ENCODE measurements at regions not wholly inside any gene's neighbourhood (a gene's known extent, or its start where the extent isn't known, plus 50 kb on each side); places are given as distances from the start of the nearest gene placed in this dataset.

DNA sequence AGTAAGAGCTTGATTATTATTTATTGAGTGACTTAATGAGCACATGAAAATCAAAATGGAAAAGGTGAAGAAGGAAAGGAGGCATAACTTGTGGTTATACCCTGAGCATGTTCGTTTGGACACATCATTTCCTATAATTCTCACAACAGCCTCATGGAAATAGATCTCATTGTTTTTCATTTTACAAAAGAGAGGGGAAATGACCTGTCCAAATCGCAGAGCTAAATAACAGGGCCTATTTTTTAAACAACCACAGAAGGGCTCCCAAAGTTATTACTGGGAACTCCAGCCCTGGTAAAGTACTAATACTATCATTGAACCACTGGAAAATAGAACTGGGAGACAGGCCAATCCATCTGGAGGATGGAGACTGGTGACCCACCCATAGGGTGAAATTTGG, 317.7 kb upstream of the C16orf82 start:
- H3K9me3 ChIP-seq (ENCODE audit: low read length), result no peaks in the 10 kb centered on the region
- DNase-seq (ENCODE audit: low spot score) (no peak), ATAC-seq (no peak), FAIRE-seq (no peak)
- no peaks in the 10 kb centered on the region; a peak in 1 of 5 replicates for H3K27me3 ChIP-seq (ENCODE audit: control insufficient read depth in 1 of 2, insufficient read depth in 2 of 2, low read length in 2 of 2)
- no peak overlapping the region for H2AFZ ChIP-seq (ENCODE audit: low read length)
- no peaks in the 10 kb centered on the region for H3K4me1 ChIP-seq (ENCODE audit: insufficient read depth, low read length)
- in situ Hi-C loops (cut with HindIII; ENCODE audit: extremely low pct_ligation_motif_present, low pct_unique_long_range_greater_than_20kb) (no loop called here), intact Hi-C loops (cut with micrococcal nuclease; ENCODE audit: unreplicated experiment) (no loop called here)
- H3K4me2 ChIP-seq (ENCODE audit: low read depth, low read length), result no peak overlapping the region
- no peaks in the 10 kb centered on the region for H3K79me2 ChIP-seq (ENCODE audit: insufficient read depth, low read length)
- no peak overlapping the region for H3K27ac ChIP-seq (ENCODE audit: extremely low read length, insufficient read depth, low read length)
- ChIA-PET CTCF (ENCODE audit: low intra/inter-chr PET ratio, low total read pairs) (no interaction called here), POLR2A (no interaction called here)
- no peaks in the 10 kb centered on the region for H3K36me3 ChIP-seq (replicated peaks in 1 of 2; ENCODE audit: control insufficient read depth in 1 of 2, insufficient read depth in 2 of 2, low read length in 2 of 2)
- TF ChIP-seq, protein P1, sequence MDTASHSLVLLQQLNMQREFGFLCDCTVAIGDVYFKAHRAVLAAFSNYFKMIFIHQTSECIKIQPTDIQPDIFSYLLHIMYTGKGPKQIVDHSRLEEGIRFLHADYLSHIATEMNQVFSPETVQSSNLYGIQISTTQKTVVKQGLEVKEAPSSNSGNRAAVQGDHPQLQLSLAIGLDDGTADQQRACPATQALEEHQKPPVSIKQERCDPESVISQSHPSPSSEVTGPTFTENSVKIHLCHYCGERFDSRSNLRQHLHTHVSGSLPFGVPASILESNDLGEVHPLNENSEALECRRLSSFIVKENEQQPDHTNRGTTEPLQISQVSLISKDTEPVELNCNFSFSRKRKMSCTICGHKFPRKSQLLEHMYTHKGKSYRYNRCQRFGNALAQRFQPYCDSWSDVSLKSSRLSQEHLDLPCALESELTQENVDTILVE (CRISPR knock-in tag; IDR thresholded peaks at IDR 0.05), result no peak
- TF ChIP-seq ARID2 (CRISPR knock-in tag; IDR thresholded peaks at IDR 0.05; ENCODE audit: borderline replicate concordance) (no peak), NFIB (CRISPR knock-in tag; IDR thresholded peaks at IDR 0.05; ENCODE audit: borderline replicate concordance) (no peak), JUN (CRISPR knock-in tag; IDR thresholded peaks at IDR 0.05) (no peak), ZNF432 (CRISPR knock-in tag; IDR thresholded peaks at IDR 0.05; ENCODE audit: borderline replicate concordance) (no peak), PHF21A (CRISPR knock-in tag; IDR thresholded peaks at IDR 0.05) (no peak)
- TF ChIP-seq, protein P2, sequence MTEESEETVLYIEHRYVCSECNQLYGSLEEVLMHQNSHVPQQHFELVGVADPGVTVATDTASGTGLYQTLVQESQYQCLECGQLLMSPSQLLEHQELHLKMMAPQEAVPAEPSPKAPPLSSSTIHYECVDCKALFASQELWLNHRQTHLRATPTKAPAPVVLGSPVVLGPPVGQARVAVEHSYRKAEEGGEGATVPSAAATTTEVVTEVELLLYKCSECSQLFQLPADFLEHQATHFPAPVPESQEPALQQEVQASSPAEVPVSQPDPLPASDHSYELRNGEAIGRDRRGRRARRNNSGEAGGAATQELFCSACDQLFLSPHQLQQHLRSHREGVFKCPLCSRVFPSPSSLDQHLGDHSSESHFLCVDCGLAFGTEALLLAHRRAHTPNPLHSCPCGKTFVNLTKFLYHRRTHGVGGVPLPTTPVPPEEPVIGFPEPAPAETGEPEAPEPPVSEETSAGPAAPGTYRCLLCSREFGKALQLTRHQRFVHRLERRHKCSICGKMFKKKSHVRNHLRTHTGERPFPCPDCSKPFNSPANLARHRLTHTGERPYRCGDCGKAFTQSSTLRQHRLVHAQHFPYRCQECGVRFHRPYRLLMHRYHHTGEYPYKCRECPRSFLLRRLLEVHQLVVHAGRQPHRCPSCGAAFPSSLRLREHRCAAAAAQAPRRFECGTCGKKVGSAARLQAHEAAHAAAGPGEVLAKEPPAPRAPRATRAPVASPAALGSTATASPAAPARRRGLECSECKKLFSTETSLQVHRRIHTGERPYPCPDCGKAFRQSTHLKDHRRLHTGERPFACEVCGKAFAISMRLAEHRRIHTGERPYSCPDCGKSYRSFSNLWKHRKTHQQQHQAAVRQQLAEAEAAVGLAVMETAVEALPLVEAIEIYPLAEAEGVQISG (CRISPR knock-in tag; IDR thresholded peaks at IDR 0.05), result no peak
- TF ChIP-seq, protein P3, sequence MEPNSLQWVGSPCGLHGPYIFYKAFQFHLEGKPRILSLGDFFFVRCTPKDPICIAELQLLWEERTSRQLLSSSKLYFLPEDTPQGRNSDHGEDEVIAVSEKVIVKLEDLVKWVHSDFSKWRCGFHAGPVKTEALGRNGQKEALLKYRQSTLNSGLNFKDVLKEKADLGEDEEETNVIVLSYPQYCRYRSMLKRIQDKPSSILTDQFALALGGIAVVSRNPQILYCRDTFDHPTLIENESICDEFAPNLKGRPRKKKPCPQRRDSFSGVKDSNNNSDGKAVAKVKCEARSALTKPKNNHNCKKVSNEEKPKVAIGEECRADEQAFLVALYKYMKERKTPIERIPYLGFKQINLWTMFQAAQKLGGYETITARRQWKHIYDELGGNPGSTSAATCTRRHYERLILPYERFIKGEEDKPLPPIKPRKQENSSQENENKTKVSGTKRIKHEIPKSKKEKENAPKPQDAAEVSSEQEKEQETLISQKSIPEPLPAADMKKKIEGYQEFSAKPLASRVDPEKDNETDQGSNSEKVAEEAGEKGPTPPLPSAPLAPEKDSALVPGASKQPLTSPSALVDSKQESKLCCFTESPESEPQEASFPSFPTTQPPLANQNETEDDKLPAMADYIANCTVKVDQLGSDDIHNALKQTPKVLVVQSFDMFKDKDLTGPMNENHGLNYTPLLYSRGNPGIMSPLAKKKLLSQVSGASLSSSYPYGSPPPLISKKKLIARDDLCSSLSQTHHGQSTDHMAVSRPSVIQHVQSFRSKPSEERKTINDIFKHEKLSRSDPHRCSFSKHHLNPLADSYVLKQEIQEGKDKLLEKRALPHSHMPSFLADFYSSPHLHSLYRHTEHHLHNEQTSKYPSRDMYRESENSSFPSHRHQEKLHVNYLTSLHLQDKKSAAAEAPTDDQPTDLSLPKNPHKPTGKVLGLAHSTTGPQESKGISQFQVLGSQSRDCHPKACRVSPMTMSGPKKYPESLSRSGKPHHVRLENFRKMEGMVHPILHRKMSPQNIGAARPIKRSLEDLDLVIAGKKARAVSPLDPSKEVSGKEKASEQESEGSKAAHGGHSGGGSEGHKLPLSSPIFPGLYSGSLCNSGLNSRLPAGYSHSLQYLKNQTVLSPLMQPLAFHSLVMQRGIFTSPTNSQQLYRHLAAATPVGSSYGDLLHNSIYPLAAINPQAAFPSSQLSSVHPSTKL (CRISPR knock-in tag; IDR thresholded peaks at IDR 0.05), result no peak
- TF ChIP-seq, protein P4, sequence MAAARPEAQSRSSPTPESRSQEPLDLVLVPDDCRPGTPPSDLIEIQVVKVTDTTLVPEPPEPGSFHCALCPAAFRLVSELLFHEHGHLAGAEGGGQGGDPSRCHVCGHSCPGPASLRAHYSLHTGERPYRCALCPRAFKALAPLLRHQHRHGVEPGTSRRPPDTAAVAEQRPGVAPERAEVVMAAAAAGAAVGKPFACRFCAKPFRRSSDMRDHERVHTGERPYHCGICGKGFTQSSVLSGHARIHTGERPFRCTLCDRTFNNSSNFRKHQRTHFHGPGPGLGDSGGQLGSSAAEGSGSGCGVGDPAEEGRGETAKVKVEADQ (CRISPR knock-in tag; IDR thresholded peaks at IDR 0.05; ENCODE audit: borderline replicate concordance), result no peak
- H4K20me1 ChIP-seq (ENCODE audit: insufficient read depth, low read length), result no peaks in the 10 kb centered on the region
- WGBS (ENCODE audit: low lambda C conversion rate), result 2% methylated on average over 2 of the region's 2 CpGs
- no peak overlapping the region for H3K4me3 ChIP-seq (replicated peaks in 1 of 3; ENCODE audit: insufficient read depth in 1 of 3, low read depth in 2 of 3, low read length in 3 of 3)
- no TSS peak for BruUV-seq (replicated peaks)
- no peak overlapping the region for H3K9ac ChIP-seq (ENCODE audit: insufficient read depth, low read depth, low read length)

Data from HepG2 (cell line).